Cardiac septum (tissue), 1 donor: ENCODE measurements at regions not wholly inside any gene's neighbourhood (a gene's known extent, or its start where the extent isn't known, plus 50 kb on each side); places are given as distances from the start of the nearest gene placed in this dataset.

Experiments used
- DNase-seq: peaks from one replicate; pipeline ENCODE4 v3.0.0-alpha.2; 2020; ENCODE audit warnings: low spot score
- intact Hi-C: fragments of 100-400 bp; cut with DNase I; formaldehyde crosslinking; loops from one replicate; pipeline ENCODE4 v1.14.0; 2022
- donor health status: DM: no; HTN: no; CAD: no.

DNA sequence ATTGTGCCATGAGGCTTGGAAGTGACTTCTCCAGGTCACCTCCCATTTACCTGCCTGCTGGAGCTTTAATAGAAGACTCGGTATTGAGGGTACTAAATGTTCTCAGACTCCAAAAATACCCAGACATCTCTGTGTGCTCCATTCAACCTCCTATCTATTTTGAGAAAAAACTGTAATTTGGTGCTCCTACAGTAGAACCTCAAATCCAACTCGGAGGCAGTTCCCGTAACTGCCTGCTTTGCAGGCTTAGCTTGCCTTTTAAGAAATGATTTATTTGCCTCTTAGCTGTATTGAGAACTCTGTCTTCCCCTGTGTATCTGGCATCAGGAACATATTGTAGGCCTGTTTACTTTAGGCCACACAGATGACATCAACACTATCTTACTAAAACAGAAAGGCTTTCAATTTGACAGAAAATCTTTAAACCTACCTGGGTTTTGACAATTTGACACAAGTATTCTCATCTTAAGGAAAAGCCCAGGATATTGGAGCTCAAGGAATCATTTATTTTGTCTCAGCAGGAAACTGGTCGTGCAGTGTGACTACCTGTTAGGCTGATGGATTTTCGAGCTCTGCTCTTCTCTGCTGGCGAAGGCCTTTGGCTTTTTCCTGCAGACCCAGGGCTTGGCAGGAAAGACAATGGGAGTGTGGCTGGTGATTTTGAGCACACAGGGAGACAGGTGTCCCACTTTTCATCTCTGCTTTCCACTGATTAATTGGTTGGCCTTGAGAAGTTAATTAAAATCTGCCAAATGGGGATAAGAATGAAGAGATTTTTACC is 314.8 kb downstream of the SNAPC1 start:
- intact Hi-C loops: no loop called here

DNA sequence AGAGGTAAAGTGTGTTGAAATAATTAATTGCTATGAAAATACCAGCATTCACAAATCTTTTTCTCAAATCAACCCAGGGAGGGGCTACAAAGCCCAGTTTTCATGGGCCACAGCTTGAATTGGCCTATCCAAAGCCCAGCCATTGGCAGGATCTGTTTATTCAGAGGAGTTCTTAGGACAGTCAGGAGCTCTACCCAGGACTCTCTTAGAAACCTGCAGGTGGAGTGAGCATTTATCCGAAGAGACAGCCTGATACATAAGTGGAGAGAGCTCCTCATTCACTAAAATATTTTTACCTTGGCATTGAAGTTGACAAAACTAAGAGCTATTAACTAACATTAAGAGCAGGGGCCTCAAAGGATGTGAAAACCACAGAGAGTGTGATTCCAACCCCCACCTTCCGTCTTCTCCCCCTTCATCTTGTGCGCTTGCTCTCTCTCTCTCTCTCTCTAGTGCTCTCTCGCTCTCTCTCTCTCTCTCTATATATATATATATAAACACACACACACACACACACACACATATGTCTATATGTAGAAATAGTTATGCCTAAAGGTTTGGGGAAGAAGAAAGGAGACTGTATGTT is 315.5 kb downstream of the SNAPC1 start:
- DNase-seq: no peak
- intact Hi-C loops: no loop called here

More for the DNA sequence above, 314.8 kb downstream of the SNAPC1 start:
- DNase-seq: no peak

DNA sequence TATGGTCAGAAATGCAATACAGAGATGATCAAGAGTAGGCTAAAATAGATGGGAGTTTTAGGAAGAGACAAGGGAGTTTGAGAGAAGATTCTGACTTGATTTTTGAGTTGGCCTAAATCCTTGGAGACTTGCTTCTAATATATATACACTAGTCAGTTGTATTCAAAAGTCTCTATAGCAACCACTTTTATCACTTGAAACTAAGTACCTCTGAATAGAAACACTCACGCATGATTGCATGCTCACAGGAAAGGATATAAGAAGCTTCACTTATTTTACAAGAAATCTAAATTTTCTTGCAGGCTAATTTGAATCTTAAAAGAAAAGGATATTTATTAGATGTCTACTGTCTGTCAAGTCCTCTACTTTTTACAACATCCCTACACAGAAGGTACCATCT is 316.8 kb downstream of the SNAPC1 start:
- DNase-seq: no peak
- intact Hi-C loops: no loop called here

DNA sequence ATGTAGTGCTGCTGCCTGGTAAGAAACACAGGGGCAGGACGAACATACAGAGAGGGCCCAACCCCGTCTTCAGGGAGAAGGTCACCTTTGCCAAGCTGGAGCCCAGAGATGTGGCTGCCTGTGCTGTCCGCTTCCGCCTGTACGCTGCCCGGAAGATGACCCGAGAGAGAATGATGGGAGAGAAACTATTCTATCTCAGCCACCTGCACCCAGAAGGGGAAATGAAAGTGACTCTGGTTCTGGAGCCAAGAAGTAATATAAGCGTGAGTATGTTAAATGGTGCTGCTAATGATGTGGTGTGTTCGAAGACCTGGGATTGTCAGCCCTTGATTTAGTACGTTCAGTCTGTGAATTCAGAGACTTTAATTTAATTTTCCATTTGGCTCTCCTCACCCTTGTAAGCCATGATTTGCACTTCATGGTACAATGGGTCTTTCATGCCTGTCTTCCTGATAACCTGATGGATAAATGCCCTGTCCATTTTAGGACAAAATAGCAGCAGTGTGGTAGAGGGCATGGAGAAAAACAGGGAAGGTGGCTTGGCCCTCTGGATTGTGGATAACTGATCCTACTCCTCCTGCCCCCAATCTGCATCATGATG is 318.9 kb downstream of the SNAPC1 start:
- intact Hi-C loops: no loop called here
- DNase-seq: no peak

DNA sequence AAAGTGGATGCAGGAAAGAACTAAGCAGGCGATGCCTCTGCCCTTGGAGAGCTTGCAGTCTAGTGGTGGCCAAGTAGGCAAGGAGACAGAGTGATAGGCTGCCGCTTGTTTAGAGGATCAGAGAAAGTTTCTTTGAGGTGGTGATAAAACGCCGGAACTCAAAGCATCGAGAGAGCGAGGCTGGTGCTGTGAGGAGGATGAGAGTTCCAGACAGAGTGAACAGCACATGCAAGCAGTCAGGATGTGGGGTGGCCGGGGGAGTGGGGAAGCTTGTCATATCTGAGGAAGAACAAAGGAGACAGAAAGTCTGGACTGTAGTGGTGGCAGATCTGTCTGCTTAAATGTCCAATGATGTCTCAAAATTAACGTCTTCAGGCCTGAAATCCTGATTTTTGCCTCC is 319.7 kb downstream of the SNAPC1 start:
- no peak for DNase-seq
- intact Hi-C loops: no loop called here

DNA sequence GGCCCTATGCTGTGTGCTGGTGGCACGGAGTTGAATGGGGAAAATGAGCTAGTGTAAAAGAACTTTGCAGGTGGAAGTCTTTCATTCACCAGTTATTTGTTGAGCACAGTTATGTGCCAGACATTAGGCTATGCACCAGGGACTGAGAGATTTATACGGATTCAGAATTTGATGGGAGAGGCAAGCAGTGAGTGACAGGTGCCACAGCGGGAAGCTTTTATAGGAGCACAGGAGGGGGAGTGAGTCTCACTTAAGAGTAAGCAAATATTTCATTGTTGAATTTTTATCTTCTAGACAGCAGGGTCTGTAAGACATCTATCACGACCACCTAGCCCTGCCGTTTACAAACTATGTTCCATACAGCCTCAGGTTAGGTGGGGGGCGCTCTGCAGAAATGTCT is 320.6 kb downstream of the SNAPC1 start:
- intact Hi-C loops: no loop called here
- no peak for DNase-seq

DNA sequence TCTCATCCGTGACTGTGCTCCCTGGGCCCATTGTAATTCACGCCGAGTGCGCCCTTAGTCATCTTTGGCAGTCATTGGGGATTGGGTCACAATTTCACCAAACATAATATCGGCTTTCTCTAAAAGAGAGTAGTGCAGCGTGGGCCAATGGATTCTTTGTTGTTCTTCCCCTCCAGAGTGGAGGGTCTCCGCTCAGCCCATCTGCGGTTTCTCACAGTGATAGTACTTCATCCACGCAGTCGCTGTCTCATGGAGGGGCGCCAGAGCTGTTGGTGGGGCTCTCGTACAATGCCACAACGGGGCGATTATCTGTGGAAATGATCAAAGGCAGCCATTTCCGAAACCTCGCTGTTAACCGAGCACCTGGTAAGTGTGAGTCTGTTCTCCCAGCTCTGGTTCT is 321.8 kb downstream of the SNAPC1 start:
- intact Hi-C loops: no loop called here

DNA sequence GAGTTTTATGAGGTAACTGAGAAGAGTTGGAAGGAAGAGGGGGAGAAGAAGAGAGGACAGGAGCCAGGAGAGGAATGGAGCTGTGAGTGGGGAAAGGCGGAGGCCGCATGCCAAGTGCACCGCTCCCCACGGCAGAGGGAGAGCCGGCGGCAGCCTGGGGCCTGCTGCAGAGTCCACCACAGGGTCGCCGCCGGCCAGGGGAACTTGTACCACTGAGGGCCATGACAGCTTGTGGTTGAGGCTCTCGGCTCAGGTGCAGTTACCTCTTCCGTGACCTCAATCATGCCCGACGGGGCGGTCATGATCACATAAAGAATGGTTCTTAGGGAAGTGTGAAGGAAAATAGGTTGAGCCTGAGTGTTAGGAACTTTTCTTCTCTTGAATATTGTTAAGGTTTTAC is 325.0 kb downstream of the SNAPC1 start:
- intact Hi-C loops: no loop called here
- no peak for DNase-seq

More for the DNA sequence above, 321.8 kb downstream of the SNAPC1 start:
- no peak for DNase-seq

DNA sequence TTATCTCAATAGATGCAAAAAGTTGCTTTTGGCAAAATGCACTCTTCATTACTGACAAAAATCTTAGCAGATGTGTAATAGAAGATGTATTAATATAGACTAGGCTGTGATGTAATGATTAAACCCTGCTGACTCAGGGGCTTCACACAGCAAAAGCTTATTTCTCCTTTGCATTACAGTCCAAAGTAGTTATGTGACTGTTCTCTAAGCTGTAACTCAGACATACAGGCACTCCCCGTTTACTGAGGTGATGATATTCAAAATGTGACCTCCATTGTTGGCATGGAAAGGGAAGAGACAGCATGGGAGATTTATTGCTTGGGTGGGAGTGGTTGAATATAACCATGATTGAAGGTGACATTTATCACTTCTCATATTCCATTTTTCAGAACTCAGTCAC is 331.5 kb downstream of the SNAPC1 start:
- no peak for DNase-seq
- intact Hi-C loops: no loop called here

DNA sequence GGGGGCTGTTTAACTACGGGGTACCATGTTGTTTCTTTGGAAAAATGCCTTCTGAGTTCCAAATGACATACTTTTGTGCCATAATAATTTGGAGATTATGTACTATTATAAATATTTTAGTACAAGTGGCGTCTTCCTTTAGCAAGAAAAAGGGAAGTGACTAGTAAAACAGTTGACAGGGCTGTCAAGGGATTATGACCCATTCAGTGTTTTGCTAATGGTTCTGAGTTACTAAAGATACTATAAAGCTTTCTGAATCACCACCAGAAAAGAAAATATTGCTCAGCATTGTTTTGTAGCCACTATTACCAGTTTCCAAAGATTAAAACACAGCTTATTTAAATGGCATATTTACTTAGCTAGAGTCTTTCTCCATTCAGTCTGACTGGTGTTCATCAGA is 334.9 kb downstream of the SNAPC1 start:
- DNase-seq: no peak
- intact Hi-C loops: no loop called here

DNA sequence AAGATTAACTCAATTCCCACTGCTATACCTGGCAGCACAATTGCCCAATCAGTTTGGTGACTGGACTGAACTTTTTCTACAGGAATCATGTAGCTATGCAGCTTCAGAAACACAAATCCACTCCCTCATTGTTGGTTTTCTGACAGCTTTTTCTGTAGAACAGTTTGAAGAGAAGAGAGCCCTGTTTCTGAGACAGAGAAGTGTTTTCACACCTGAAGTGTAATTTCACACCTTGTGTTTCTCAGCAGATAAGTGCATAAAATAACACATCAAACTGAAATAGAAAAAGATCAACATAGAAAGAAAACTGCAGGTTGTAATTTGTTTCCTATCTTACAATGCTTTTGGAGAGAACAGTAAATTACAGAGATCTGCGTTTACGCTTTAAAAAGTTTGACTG is 335.6 kb downstream of the SNAPC1 start:
- DNase-seq: no peak
- intact Hi-C loops: no loop called here

DNA sequence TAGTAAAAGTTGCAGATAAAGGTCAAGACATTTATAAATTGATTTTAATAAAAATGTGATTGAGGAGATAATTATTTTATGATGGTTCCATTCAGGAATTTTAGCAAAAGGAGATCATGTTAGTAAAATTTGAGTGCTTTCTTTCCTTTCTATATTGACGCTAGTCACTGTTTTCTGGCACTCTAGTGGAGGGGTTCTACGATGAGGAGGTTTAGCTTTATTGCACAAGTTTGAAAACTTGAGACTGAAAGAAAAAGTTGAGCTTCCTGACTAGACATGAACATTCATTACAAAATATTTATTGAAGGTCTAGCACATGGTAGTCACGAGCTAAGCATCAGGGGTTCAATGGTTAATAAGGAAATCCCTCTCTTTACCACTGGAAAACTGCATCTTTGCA is 336.1 kb downstream of the SNAPC1 start:
- no peak for DNase-seq

DNA sequence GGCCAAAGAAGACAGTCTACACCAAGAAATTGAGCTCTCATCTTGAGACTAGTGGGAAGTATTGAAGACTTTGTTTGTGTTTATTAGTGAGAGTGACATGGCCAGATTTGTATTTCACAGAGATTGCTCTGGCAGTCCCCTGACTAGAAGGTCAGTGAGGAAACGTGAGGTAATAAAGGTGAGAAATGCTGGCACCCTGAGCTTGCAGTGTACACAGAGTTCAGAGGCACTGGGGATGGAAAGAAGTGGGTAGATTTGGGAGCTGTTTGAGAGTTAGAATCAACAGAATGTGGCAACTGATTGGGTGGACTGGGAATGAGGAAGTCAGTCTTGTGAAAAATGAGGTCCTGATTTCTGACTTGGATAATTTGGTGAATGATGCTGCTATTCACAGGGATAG is 336.9 kb downstream of the SNAPC1 start:
- intact Hi-C loops: no loop called here

More for the DNA sequence above, 336.1 kb downstream of the SNAPC1 start:
- intact Hi-C loops: no loop called here

DNA sequence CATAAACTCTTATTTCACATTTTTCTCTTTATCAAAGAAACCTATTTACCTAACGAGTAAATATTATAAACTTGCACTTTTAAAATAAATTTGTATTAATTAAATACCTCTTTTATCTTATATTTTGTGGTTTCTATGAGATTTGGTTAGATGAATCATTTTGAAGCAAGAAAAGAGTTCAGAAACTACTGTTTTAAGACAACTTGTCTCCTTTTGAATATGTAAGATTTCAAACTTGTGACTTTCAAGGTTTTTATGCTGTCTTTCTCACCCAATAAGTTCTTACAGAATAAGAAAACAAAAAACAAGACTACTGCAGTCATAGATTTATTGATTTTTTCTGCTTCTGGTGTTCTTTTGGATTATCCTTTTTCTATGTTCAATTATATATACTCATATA is 339.0 kb downstream of the SNAPC1 start:
- intact Hi-C loops: no loop called here
- DNase-seq: no peak

More for the DNA sequence above, 336.9 kb downstream of the SNAPC1 start:
- DNase-seq: no peak

DNA sequence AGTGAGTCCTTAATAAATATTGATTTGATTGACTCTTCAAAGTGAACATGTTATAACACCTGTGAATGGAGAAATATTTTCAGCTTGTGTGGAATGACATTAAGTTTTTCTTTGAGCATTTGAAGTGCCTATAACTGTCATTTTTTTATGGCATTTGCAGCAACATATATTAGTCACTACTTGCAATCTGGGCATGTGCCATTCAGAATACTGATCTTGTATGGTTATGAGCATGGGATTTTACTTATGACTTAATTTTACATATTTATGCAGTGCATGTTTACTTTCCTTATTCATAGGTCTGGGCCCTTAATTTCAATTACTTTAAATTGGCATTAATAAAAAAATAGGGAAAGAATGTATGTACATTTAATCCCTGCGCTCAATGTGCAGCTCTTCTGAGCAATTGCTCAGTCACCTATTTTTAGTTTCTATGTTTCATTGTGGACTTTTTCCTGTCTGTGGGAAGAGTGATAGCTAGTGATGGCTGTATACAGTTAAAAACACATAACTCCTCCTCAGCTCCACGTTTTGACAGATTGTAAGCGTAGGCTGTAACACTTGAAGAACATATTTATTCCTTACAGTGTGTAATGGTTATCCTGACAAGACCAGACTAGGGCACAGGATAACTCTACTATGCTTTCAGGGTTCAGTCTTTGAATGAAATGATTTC is 339.6 kb downstream of the SNAPC1 start:
- DNase-seq: no peak
- intact Hi-C loops: no loop called here

DNA sequence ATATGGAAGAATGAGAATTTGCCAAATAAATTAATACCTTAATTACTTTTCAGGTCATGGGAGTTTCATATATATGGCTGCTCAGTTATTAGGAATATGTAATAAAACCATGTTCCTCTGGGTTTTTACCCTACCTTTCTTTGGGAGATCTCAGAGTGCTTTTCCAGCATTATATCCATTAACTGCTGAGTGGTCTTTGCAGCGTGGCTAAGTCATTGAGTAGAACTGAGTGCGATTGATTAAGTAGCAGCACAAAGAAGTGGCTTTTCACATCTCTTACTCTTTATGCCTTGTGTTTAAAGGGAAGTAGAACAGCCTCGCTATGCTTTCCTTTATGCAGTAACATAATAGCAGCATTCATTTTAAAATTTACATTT is 340.1 kb downstream of the SNAPC1 start:
- intact Hi-C loops: no loop called here
- DNase-seq: no peak

DNA sequence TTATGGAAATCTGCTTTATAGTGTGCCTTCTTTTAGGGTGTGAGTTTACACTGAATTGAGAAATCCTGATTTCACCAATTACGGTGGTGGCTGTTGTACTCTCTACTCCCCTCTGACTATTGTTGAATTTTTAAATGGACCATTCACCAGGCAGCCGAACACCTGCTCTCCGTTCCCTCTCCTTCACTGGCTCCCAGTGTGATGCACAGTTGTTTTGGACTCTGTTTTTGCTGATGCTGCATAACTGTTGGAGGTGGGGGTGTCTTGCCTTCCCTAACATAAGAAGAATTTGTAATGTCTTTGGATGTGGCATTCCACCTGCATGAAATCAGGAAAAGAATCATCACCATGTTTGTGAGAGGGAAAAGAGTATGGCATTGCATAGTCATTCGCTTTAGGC is 341.2 kb downstream of the SNAPC1 start:
- DNase-seq: no peak
- intact Hi-C loops: no loop called here

DNA sequence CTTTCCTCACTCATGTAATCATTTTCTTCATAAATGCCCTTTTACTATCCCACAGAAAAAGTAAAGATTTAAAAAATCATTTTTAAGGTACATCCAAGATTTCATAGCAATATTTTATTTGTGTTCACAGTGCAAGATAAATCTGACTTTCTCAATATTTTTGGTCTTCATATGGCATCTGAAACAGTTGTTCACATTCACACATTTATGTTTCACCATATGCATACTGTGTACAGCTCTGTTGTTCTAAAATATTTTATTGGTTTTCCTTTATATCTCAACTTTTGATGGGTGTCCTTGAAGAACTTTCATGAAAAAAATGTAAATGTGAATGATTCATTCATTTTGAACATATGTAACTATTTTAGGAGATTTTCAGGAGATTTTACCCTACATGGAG is 348.7 kb downstream of the SNAPC1 start:
- no peak for DNase-seq
- intact Hi-C loops: no loop called here

DNA sequence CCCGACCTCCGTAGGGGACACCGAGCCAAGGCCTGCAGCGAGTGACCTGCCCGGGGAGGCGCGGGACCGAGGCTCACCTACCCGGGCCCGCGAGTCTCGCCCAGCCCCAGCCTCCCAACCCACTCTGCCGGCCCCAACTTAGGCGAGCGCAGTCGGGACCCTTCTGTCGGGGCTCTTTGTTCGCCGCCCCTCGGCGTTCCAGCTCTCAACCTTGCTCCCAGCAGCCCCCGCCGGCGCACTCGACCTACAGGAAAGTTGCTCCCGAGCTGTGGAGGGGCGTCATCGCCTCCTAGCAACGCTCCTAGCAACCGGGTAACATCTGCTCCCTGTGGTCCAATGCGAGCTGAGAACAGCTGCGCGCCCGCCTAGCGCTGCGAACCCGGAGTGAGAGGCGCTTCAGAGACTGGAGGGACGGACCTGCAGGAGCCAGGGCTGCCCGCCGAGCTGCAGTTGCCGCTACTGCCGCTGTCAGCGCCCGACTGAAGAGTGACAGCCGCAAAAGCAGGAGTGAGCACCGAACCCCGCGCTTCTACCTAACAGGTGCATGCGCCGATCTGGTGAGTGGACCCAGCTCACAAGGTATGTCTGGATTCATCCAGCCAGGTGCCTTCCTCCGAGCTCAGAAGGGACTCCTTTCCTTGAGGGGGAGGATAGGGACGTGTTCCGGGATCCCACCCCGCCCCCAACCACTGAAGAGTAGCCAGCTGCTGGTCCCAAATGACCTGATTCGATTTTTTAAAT is 355.0 kb downstream of the SNAPC1 start:
- no peak for DNase-seq
- intact Hi-C loops: no loop called here

DNA sequence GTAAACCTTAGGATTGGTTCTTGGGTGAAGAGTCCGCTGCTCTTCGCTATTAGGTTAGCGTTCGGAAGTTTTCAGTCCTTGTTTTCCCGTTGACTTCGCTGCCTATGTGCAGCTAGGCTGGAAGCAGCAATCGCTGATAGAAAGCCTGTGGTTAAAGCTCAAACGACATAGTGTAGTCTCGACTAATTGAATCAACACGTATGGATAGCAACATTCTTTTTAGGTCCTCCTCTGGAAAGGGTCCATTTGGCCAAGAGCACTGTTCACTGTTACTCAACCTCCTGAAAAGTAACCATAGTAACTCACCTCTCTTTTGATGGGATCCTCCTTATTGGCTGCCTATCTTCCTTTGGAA is 355.5 kb downstream of the SNAPC1 start:
- intact Hi-C loops: no loop called here
- no peak for DNase-seq
